ENCODE measurements at regions not wholly inside any gene's neighbourhood (a gene's known extent, or its start where the extent isn't known, plus 50 kb on each side); places are given as distances from the start of the nearest gene placed in this dataset.

- TF ChIP-seq CUX1 (CRISPR knock-in tag; IDR thresholded peaks at IDR 0.05) (peak; percentile 88; the same call in 1 of the 2 replicates), SMC3 (conservative IDR thresholded peaks at IDR 0.05; ENCODE audit: insufficient read depth, low read depth, low read length) (no peak), RBM39 (optimal IDR thresholded peaks at IDR 0.05; ENCODE audit: low read depth, low read length) (no peak), E2F8 (IDR thresholded peaks at IDR 0.05; ENCODE audit: low read depth, partially characterized antibody) (peak; percentile 73), HLTF (IDR thresholded peaks at IDR 0.05) (no peak), ESRRB (CRISPR knock-in tag; IDR thresholded peaks at IDR 0.05; ENCODE audit: borderline replicate concordance) (no peak), TCF15 (CRISPR knock-in tag; IDR thresholded peaks at IDR 0.05) (no peak), KAT2B (IDR thresholded peaks at IDR 0.05; ENCODE audit: low read depth, low read length) (no peak), FOXO4 (CRISPR knock-in tag; IDR thresholded peaks at IDR 0.05) (no peak), ZNF778 (CRISPR knock-in tag; IDR thresholded peaks at IDR 0.05) (no peak), PRDM10 (IDR thresholded peaks at IDR 0.05; ENCODE audit: partially characterized antibody) (peak; percentile 80), ERF (CRISPR knock-in tag; IDR thresholded peaks at IDR 0.05) (no peak), BCL6 (CRISPR knock-in tag; IDR thresholded peaks at IDR 0.05) (no peak)
Measured at GRCh38 chr1:227396539-227397353, 78.5 kb upstream of the CDC42BPA start (continued).
